Endothelial cell of umbilical vein (primary cell): ENCODE measurements at regions not wholly inside any gene's neighbourhood (a gene's known extent, or its start where the extent isn't known, plus 50 kb on each side); places are given as distances from the start of the nearest gene placed in this dataset.

Experiments used
- BruUV-seq: library from RNA; stranded (reverse); fragments of 400-500 nt; replicated peaks from 2 replicates; lab custom pipeline; 2021; lab: Mats Ljungman, UMichigan
- CTCF ChIA-PET: fragments of 300-600, 350-600 bp; sonication (Branson Sonifier 250); formaldehyde crosslinking; loops from one replicate; lab custom pipeline; 2021; ENCODE audit warnings: antibody characterized with exemption, inconsistent platforms; lab: Charles Lee
- POLR2A ChIA-PET: fragments of 300-600, 350-600 bp; sonication (Branson Sonifier 250); formaldehyde crosslinking; loops from one replicate; lab custom pipeline; 2021; ENCODE audit warnings: antibody characterized with exemption, inconsistent platforms; lab: Charles Lee
- DNase-seq: peaks from one replicate; pipeline ENCODE4 v3.0.0-alpha.2; 2011; ENCODE audit warnings: low read depth, low spot score
- FAIRE-seq: peaks from 2 replicates; lab custom pipeline; 2011; peaks lifted over from hg19 to GRCh38; lab: Jason Lieb, UNC
- H2AFZ ChIP-seq: 2 replicates; pipeline ENCODE4 v1.6.0; 2012; ENCODE audit warnings: low read depth, low read length, control low read depth, inconsistent platforms
- H3K27ac ChIP-seq: 2 replicates; pipeline ENCODE4 v1.5.1; 2011; ENCODE audit warnings: low read depth, mild to moderate bottlenecking, control low read depth, low read length, moderate library complexity; ENCODE audit not compliant: insufficient read depth
- H3K27me3 ChIP-seq, 2 experiments: 2 replicates each; pipeline versions ENCODE4 v1.6.0 to v1.6.1; 2011; ENCODE audit warnings: low read length in 2 of 2, mixed read lengths in 1 of 2; ENCODE audit not compliant: control insufficient read depth in 2 of 2, insufficient read depth in 2 of 2
- H3K36me3 ChIP-seq, 2 experiments: 2 replicates in 1 of 2; 3 replicates in 1 of 2; pipeline ENCODE4 v1.5.1; 2011; ENCODE audit warnings: low read length in 2 of 2, mild to moderate bottlenecking in 1 of 2, moderate library complexity in 1 of 2; ENCODE audit not compliant: control insufficient read depth in 2 of 2, insufficient read depth in 2 of 2; ENCODE audit errors: extremely low read depth in 1 of 2
- H3K4me1 ChIP-seq: 3 replicates; pipeline ENCODE4 v1.5.1; 2011; ENCODE audit warnings: mild to moderate bottlenecking, low read length; ENCODE audit not compliant: control insufficient read depth, insufficient read depth; ENCODE audit errors: extremely low read depth
- H3K4me2 ChIP-seq: 2 replicates; pipeline ENCODE4 v1.6.1; 2011; ENCODE audit warnings: low read length, control low read depth, mixed read lengths; ENCODE audit not compliant: insufficient read depth
- H3K4me3 ChIP-seq, 3 experiments: fragments of 200-600 bp in 1 of 3; sonication (generic), shearing (Covaris generic) in 1 of 3; replicated peaks in 1 of 3; 2 replicates each; pipeline ENCODE4 v1.5.1; 2011 to 2016; ENCODE audit warnings: control low read depth in 3 of 3, low read length in 3 of 3, mild to moderate bottlenecking in 2 of 3, inconsistent platforms in 1 of 3, low read depth in 1 of 3, moderate library complexity in 1 of 3; ENCODE audit not compliant: insufficient read depth in 1 of 3
- H3K79me2 ChIP-seq: 2 replicates; pipeline ENCODE4 v1.6.0; 2012; ENCODE audit warnings: low read length, inconsistent platforms; ENCODE audit not compliant: control insufficient read depth, insufficient read depth
- H3K9ac ChIP-seq: replicated peaks from 2 replicates; pipeline ENCODE3; 2011; ENCODE audit warnings: low read length, control low read depth; ENCODE audit not compliant: insufficient read depth; ENCODE audit errors: extremely low read depth
- H3K9me1 ChIP-seq: replicated peaks from 3 replicates; pipeline ENCODE4 v1.6.0; 2011; ENCODE audit warnings: mild to moderate bottlenecking, low read length; ENCODE audit not compliant: control insufficient read depth, insufficient read depth; ENCODE audit errors: extremely low read depth
- H3K9me3 ChIP-seq: replicated peaks from 2 replicates; pipeline ENCODE4 v1.5.1; 2012; ENCODE audit warnings: low read length, inconsistent platforms; ENCODE audit not compliant: control insufficient read depth, insufficient read depth
- H4K20me1 ChIP-seq: replicated peaks from 2 replicates; pipeline ENCODE3; 2011; ENCODE audit warnings: mild to moderate bottlenecking, low read length; ENCODE audit not compliant: control insufficient read depth, insufficient read depth; ENCODE audit errors: extremely low read depth
- EZH2 ChIP-seq: IDR thresholded peaks from 2 replicates; pipeline ENCODE4 v1.6.1; 2012; ENCODE audit warnings: borderline replicate concordance, low read depth, mild to moderate bottlenecking, moderate library complexity, low read length, inconsistent platforms; ENCODE audit not compliant: severe bottlenecking
- FOS ChIP-seq: IDR thresholded peaks from 2 replicates; pipeline ENCODE4 v1.6.1; 2011; ENCODE audit warnings: mild to moderate bottlenecking, low read length, moderate library complexity, borderline replicate concordance; ENCODE audit not compliant: insufficient read depth
- GATA2 ChIP-seq: IDR thresholded peaks from 2 replicates; pipeline ENCODE4 v1.7.0; 2011; ENCODE audit warnings: low read depth, mild to moderate bottlenecking, moderate library complexity, mixed read lengths, low read length; ENCODE audit not compliant: insufficient read length, insufficient read depth
- JUN ChIP-seq: IDR thresholded peaks from 2 replicates; pipeline ENCODE4 v1.6.1; 2011; ENCODE audit warnings: borderline replicate concordance, low read depth; ENCODE audit not compliant: insufficient read length, insufficient read depth
- MYC ChIP-seq: IDR thresholded peaks from one replicate; pipeline ENCODE4 v1.6.1; 2011; ENCODE audit warnings: mild to moderate bottlenecking, low read depth, low read length
- POLR2A ChIP-seq: IDR thresholded peaks from 2 replicates; pipeline ENCODE4 v1.6.1; 2012; ENCODE audit warnings: low read depth, mild to moderate bottlenecking, control low read depth, low read length
- POLR2AphosphoS5 ChIP-seq: IDR thresholded peaks from 2 replicates; pipeline ENCODE4 v1.6.1; 2012; ENCODE audit warnings: low read depth, mild to moderate bottlenecking, control low read depth, low read length, moderate library complexity; ENCODE audit not compliant: insufficient read depth
- dilution Hi-C: fragments of 300-500 bp; cut with MboI; formaldehyde crosslinking; loops from one replicate; pipeline ENCODE4 v1.15.0; 2019; ENCODE audit warnings: low sequenced_read_pairs; ENCODE audit not compliant: extremely low pct_ligation_motif_present
- intact Hi-C: fragments of 100-400 bp; cut with micrococcal nuclease; formaldehyde crosslinking; loops from one replicate; pipeline ENCODE4 v1.10.0; 2022
- TF ChIP-seq, protein P1 (sequence below): IDR thresholded peaks from 2 replicates; pipeline ENCODE4 v1.6.1; 2011; ENCODE audit not compliant: insufficient read depth, insufficient read length
- TF ChIP-seq, protein P2 (sequence below), 2 donors: IDR thresholded peaks; 1 replicate in 1 of 2; 2 replicates in 1 of 2; pipeline ENCODE4 v1.5.1; 2011; ENCODE audit warnings: low read length in 2 of 2, mild to moderate bottlenecking in 2 of 2, moderate library complexity in 2 of 2, control low read depth in 1 of 2, inconsistent platforms in 1 of 2, low read depth in 1 of 2; ENCODE audit not compliant: insufficient read depth in 1 of 2; ENCODE audit errors: extremely low read depth in 1 of 2

DNA sequence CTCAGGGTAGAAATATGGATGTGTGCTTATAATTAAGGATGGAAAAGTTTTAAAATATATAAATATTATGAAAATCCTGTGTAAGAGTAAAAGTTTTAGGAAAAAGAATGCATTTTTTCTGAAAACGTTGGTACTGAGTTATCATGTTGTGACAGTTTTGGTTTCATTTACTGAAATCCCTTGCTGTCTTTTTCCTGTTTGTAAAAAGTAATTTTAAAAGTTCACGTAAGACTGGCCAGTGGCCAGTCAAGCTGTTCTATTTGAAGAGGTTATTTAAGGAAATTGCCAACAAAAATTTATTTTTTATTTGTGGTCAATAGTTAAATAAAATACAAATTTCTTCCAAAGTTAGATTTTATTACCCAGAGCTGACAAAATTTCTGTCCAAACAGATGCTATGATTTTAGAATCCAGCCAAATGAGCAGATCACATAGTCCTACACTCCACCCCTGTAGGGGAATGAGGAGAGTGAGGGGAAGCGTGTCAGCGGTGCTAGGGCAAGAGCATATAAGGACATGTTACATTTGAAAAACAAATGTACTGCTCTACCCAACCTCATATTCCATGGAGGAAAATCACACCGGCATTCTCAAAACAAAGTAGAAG is 297.8 kb upstream of the TFPI start:
- no peaks in the 10 kb centered on the region for H3K27me3 ChIP-seq
- no peak for DNase-seq
- H3K9ac ChIP-seq, result no peak overlapping the region
- no peaks in the 10 kb centered on the region for H3K79me2 ChIP-seq
- dilution Hi-C loops (no loop called here), intact Hi-C loops (no loop called here)
- TF ChIP-seq MYC (no peak), JUN (no peak), POLR2A (no peak), FOS (no peak), EZH2 (no peak), GATA2 (no peak), POLR2AphosphoS5 (no peak)
- TF ChIP-seq, protein P1, sequence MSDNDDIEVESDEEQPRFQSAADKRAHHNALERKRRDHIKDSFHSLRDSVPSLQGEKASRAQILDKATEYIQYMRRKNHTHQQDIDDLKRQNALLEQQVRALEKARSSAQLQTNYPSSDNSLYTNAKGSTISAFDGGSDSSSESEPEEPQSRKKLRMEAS, result no peak
- TF ChIP-seq, protein P2, sequence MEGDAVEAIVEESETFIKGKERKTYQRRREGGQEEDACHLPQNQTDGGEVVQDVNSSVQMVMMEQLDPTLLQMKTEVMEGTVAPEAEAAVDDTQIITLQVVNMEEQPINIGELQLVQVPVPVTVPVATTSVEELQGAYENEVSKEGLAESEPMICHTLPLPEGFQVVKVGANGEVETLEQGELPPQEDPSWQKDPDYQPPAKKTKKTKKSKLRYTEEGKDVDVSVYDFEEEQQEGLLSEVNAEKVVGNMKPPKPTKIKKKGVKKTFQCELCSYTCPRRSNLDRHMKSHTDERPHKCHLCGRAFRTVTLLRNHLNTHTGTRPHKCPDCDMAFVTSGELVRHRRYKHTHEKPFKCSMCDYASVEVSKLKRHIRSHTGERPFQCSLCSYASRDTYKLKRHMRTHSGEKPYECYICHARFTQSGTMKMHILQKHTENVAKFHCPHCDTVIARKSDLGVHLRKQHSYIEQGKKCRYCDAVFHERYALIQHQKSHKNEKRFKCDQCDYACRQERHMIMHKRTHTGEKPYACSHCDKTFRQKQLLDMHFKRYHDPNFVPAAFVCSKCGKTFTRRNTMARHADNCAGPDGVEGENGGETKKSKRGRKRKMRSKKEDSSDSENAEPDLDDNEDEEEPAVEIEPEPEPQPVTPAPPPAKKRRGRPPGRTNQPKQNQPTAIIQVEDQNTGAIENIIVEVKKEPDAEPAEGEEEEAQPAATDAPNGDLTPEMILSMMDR (IDR thresholded peaks at IDR 0.05; ENCODE audit: extremely low read depth in 1 of 2, insufficient read depth in 1 of 2, low read depth in 1 of 2, low read length in 2 of 2), result no peak
- BruUV-seq, result no TSS peak
- no peak overlapping the region for H2AFZ ChIP-seq
- POLR2A ChIA-PET, result no interaction called here
- no peak overlapping the region for H3K4me2 ChIP-seq
- H3K9me3 ChIP-seq, result no peaks in the 10 kb centered on the region
- no peak for FAIRE-seq
- no peaks in the 10 kb centered on the region for H4K20me1 ChIP-seq
- CTCF ChIA-PET, result interaction anchor here (1.1 to 1.6 kb wide), 3 partner anchors 16 to 352 kb away, joined by 3 to 4 read pairs (median 3); no protein-coding TSS in a partner anchor
- H3K9me1 ChIP-seq, result no peaks in the 10 kb centered on the region
- H3K27ac ChIP-seq, result no peak overlapping the region
- H3K36me3 ChIP-seq, result no peaks in the 10 kb centered on the region
- no peak overlapping the region for H3K4me3 ChIP-seq
- no peaks in the 10 kb centered on the region for H3K4me1 ChIP-seq
